ENCODE measurements at regions not wholly inside any gene's neighbourhood (a gene's known extent, or its start where the extent isn't known, plus 50 kb on each side); places are given as distances from the start of the nearest gene placed in this dataset.

DNA sequence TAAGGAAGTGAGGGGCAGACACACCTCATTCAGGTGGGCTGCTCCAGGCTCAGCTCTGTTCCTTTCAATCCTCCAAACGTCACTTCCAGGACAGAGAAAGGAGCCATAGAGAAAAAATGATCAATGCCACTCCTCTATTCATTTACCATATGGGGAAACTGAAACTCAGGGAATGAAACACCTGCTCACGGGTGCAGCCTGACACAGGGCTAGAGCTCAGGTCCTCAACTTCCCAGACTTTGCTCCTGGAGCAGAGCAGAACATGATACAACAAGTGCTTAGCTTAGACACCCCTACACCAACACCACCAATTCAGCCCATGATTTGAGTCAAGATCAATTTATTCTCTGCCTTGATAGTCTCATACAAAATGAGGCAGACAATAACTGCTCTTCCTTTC, 58.5 kb upstream of the LPP start:
- peaks cover 21% of the 10 kb centered on the region for H3K4me1 Mint-ChIP-seq
- H3K4me3 Mint-ChIP-seq: no peak overlapping the region
- ATAC-seq: no peak
- H3K27ac Mint-ChIP-seq: no peak overlapping the region
- no peaks in the 10 kb centered on the region for H3K36me3 Mint-ChIP-seq
- peaks cover 2% of the 10 kb centered on the region for H3K9me3 Mint-ChIP-seq
- no peaks in the 10 kb centered on the region for H3K27me3 Mint-ChIP-seq

DNA sequence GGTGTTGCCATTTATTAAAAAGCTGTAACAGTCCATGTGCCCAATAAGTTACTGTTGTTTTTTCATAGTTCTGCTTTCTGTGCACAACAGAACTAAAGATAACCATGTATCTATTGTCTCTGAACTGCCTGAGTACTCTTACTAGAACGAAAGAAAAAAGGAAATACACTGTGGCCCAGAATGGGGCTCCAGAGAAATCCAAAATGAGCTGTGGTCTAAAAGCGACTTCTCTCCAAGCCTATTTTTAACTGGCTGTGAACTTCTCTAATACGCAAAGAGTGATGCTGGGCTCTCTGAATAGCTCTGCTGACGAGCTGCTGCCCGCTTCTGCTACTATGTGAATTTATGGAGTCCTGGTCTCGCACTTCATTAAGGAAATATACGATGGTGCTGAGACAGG, 56.2 kb upstream of the LPP start:
- no peaks in the 10 kb centered on the region for H3K36me3 Mint-ChIP-seq
- H3K4me1 Mint-ChIP-seq: peaks cover 13% of the 10 kb centered on the region
- no peaks in the 10 kb centered on the region for H3K27me3 Mint-ChIP-seq
- no peak overlapping the region for H3K4me3 Mint-ChIP-seq
- peak; percentile 89 for ATAC-seq
- peak overlapping the region; percentile 38 for H3K27ac Mint-ChIP-seq
- H3K9me3 Mint-ChIP-seq: peaks cover 2% of the 10 kb centered on the region

DNA sequence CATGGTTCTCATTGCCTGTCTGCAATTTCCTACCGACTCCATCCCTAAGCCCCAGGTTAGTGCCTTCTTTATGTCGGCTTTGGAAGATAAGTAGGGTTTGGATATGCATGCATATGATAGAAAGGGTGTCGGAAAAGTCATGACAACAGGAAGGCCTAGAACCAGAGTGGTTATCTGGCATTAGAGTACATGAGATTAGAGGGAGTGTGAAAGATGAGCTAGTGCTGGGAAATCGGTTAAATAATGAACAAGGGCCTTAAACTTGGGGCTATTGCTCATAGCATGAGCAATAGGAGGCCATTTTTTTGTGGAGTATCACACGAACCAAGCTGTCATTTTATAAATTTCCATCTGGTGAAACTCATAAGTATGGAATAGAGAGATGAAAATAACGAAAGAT, 54.0 kb upstream of the LPP start:
- H3K4me3 Mint-ChIP-seq: no peak overlapping the region
- no peak overlapping the region for H3K27ac Mint-ChIP-seq
- peaks cover 2% of the 10 kb centered on the region for H3K9me3 Mint-ChIP-seq
- no peaks in the 10 kb centered on the region for H3K27me3 Mint-ChIP-seq
- no peak for ATAC-seq
- H3K4me1 Mint-ChIP-seq: peaks cover 11% of the 10 kb centered on the region
- no peaks in the 10 kb centered on the region for H3K36me3 Mint-ChIP-seq

DNA sequence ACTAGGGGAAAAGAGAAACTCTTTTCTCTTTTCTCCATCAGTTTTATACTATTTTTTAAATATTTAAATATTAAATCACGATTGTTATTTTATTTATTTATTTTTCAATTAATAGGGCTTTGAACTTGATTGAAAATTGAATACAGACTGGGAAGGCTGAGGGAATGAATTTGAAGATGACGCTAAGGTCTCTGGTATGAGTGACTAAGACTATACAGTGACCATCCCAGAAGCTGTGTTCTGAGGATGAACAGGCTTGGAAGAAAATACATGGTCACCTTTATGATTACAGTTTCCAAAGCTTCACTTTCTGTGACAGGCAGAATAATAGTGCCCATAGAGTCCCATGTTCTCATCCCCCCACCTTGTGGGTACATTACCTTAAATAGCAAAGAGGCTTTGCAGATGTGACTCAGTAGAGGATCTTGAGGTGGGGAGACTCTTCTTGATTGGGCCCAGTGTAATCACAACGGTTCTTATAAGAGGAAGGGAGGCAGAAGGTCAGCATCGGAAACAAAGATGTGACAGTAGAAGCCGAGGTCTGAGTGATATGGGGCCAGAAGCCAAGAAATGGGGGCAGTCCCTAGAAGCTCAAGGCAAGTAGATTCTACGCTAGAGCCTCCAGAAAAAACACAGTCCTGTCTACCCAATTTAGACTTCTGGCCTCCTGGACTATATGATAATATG, 51.0 kb upstream of the LPP start:
- Mint-ChIP-seq H3K9me3 (peaks cover 2% of the 10 kb centered on the region), H3K36me3 (no peaks in the 10 kb centered on the region), H3K4me3 (no peak overlapping the region), H3K4me1 (peaks cover 4% of the 10 kb centered on the region), H3K27me3 (no peaks in the 10 kb centered on the region), H3K27ac (no peak overlapping the region)
- no peak for ATAC-seq

DNA sequence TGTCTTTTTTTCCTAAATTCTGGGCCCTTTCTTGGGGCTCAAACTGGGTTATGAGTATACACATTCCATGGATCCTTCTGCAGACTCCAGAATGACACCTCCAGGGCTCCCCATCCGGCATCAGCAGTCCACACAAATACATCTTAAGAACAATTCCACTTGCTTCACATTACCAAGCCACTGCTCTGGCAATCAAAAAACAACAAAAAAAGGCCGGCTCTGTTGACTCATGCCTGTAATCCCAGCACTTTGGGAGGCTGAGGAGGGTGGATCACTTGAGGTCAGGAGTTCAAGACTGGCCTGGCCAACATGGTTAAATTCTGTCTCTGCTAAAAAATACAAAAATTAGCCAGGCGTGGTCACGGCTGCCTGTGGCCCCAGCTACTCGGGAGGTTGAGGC, 49.9 kb upstream of the LPP start:
- Mint-ChIP-seq H3K9me3 (peaks cover 2% of the 10 kb centered on the region), H3K4me1 (peaks cover 8% of the 10 kb centered on the region), H3K4me3 (no peak overlapping the region), H3K27me3 (no peaks in the 10 kb centered on the region), H3K36me3 (no peaks in the 10 kb centered on the region), H3K27ac (no peak overlapping the region)
- no peak for ATAC-seq

Data from stimulated activated memory B cell treated with anti-CD40 and anti-IgM and Interleukin-4, amounts not matched to agents 10 μg/mL and 1 μg/mL and 100 μg/mL, for 72 hours (primary cell).